ENCODE measurements at regions not wholly inside any gene's neighbourhood (a gene's known extent, or its start where the extent isn't known, plus 50 kb on each side); places are given as distances from the start of the nearest gene placed in this dataset.

DNA sequence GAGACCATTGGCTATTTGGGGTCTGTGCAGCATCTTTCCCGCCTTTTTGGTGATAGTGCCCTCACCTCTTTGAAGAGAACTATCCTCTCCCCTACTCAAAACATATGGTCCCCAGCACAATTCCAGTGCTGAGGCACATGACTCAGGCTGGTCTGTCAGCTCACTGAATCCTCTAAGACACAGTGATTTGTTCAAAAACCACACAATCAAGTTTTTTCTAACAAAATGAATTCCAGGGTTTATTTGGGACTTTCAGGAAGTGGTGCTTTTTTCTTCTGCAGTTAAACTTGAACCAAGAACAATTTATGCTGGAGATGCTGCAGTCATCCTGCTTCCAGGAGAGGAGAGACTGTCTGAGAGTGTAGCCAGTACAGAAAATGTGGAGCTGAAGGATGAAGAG lies 142.5 kb upstream of the LMCD1 start:
- no peaks in the 10 kb centered on the region for H3K27me3 ChIP-seq
- H3K4me1 ChIP-seq: no peaks in the 10 kb centered on the region
- 84 to 90% methylated on average over 1 of the region's 1 CpG for WGBS, 2 donors (ENCODE audit: low coverage in 1 of 2)
- DNase-seq: no peak
- no peak for TF ChIP-seq POLR2A (IDR thresholded peaks at IDR 0.05)
- no peak for TF ChIP-seq POLR2AphosphoS5 (IDR thresholded peaks at IDR 0.05)
- TF ChIP-seq, protein P1, sequence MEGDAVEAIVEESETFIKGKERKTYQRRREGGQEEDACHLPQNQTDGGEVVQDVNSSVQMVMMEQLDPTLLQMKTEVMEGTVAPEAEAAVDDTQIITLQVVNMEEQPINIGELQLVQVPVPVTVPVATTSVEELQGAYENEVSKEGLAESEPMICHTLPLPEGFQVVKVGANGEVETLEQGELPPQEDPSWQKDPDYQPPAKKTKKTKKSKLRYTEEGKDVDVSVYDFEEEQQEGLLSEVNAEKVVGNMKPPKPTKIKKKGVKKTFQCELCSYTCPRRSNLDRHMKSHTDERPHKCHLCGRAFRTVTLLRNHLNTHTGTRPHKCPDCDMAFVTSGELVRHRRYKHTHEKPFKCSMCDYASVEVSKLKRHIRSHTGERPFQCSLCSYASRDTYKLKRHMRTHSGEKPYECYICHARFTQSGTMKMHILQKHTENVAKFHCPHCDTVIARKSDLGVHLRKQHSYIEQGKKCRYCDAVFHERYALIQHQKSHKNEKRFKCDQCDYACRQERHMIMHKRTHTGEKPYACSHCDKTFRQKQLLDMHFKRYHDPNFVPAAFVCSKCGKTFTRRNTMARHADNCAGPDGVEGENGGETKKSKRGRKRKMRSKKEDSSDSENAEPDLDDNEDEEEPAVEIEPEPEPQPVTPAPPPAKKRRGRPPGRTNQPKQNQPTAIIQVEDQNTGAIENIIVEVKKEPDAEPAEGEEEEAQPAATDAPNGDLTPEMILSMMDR (IDR thresholded peaks at IDR 0.05): no peak
- no peak for TF ChIP-seq EP300 (IDR thresholded peaks at IDR 0.05; ENCODE audit: low read depth)
- no peak overlapping the region for H3K27ac ChIP-seq
- in situ Hi-C loops (cut with MboI; ENCODE audit: low pct_ligation_motif_present in 1 of 4, low pct_unique_long_range_greater_than_20kb in 1 of 4, low sequenced_read_pairs in 3 of 4): no loop called here
- no peaks in the 10 kb centered on the region for H3K36me3 ChIP-seq
- no peak overlapping the region for H3K4me3 ChIP-seq
- H3K9me3 ChIP-seq: no peaks in the 10 kb centered on the region
- intact Hi-C loops (cut with DNase I; ENCODE audit: low total_unique reads): no loop called here

DNA sequence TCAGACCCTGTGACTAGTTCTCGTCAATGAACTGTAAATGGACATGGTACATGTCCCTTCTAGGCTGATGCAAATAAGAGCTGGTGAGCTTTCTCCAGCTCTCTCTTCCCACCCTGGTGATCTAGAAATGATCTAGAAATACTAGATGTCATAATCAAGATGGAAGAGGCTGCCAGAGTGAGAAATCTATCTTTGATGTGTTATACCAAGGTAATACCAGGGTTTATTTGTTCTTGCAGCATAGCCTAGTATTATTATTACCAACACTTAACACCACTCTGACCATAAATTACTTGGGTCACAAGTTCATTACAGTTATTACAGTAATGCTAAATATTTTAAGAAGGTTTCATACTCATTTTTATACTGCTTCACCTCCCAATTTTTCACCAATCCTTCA lies 138.4 kb upstream of the LMCD1 start:
- WGBS, 2 donors (ENCODE audit: low coverage in 1 of 2): 88% methylated on average over 1 of the region's 1 CpG; no CpG with 5 or more reads in 1 of the 2 donors
- Histone ChIP-seq H3K4me3 (no peak overlapping the region), H3K4me1 (no peaks in the 10 kb centered on the region), H3K9me3 (no peaks in the 10 kb centered on the region), H3K27ac (no peak overlapping the region), H3K27me3 (no peaks in the 10 kb centered on the region), H3K36me3 (no peaks in the 10 kb centered on the region)
- DNase-seq: no peak
- intact Hi-C loops (cut with DNase I; ENCODE audit: low total_unique reads): no loop called here
- TF ChIP-seq POLR2AphosphoS5 (IDR thresholded peaks at IDR 0.05) (no peak), POLR2A (IDR thresholded peaks at IDR 0.05) (no peak), EP300 (IDR thresholded peaks at IDR 0.05; ENCODE audit: low read depth) (no peak)
- in situ Hi-C loops (cut with MboI; ENCODE audit: low pct_ligation_motif_present in 1 of 4, low pct_unique_long_range_greater_than_20kb in 1 of 4, low sequenced_read_pairs in 3 of 4): no loop called here

GRCh38 chr3:8365541-8365940 lies 136.1 kb upstream of the LMCD1 start:
- intact Hi-C loops (cut with DNase I; ENCODE audit: low total_unique reads): no loop called here
- DNase-seq: no peak
- in situ Hi-C loops (cut with MboI; ENCODE audit: low pct_ligation_motif_present in 1 of 4, low pct_unique_long_range_greater_than_20kb in 1 of 4, low sequenced_read_pairs in 3 of 4): no loop called here
- no peak for TF ChIP-seq POLR2AphosphoS5 (IDR thresholded peaks at IDR 0.05)
- TF ChIP-seq, protein P1 (IDR thresholded peaks at IDR 0.05): no peak
- TF ChIP-seq EP300 (IDR thresholded peaks at IDR 0.05; ENCODE audit: low read depth): no peak
- no peak for TF ChIP-seq POLR2A (IDR thresholded peaks at IDR 0.05)
- WGBS, 2 donors (ENCODE audit: low coverage in 1 of 2): 73 to 90% methylated on average over 2 to 5 of the region's 5 CpGs
- H3K27me3 ChIP-seq: no peaks in the 10 kb centered on the region
- no peaks in the 10 kb centered on the region for H3K9me3 ChIP-seq
- no peaks in the 10 kb centered on the region for H3K4me1 ChIP-seq
- H3K4me3 ChIP-seq: no peak overlapping the region
- no peak overlapping the region for H3K27ac ChIP-seq
- H3K36me3 ChIP-seq: no peaks in the 10 kb centered on the region

DNA sequence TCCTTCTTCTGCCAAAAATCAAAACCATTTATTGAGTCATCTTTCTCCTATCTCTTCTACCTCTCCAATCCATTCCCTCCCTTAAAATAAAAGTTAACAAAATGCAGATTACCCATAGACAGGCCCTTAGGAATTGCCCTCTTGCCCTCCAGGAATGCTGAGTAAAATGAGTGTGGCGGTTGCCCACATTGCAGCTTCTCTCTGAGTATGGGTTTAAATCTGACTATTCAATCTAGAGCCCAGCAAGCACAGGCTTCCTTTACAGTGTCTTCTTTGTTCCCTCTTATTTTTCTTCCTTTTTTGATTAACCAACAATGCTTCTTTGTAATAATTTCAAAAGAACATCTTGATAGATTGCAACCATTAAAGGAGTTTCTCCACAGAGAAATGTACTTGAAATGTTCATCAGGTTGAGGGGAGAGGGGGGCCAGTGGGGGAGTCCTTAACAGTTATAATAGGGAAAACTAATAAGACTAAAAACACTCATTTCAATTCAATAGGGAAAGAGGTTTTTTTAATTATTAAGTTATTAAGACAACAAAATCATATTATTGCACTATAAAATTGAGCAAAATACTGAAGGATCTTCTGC lies 135.3 kb upstream of the LMCD1 start:
- Histone ChIP-seq H3K9me3 (no peaks in the 10 kb centered on the region), H3K4me1 (no peaks in the 10 kb centered on the region), H3K27ac (no peak overlapping the region), H3K36me3 (no peaks in the 10 kb centered on the region), H3K27me3 (no peaks in the 10 kb centered on the region), H3K4me3 (no peak overlapping the region)
- WGBS, 2 donors (ENCODE audit: low coverage in 1 of 2): 88% methylated on average over 1 of the region's 1 CpG
- no peak for DNase-seq
- in situ Hi-C loops (cut with MboI; ENCODE audit: low pct_ligation_motif_present in 1 of 4, low pct_unique_long_range_greater_than_20kb in 1 of 4, low sequenced_read_pairs in 3 of 4) (no loop called here), intact Hi-C loops (cut with DNase I; ENCODE audit: low total_unique reads) (no loop called here)
- TF ChIP-seq POLR2A (IDR thresholded peaks at IDR 0.05): no peak
- TF ChIP-seq POLR2AphosphoS5 (IDR thresholded peaks at IDR 0.05): no peak

DNA sequence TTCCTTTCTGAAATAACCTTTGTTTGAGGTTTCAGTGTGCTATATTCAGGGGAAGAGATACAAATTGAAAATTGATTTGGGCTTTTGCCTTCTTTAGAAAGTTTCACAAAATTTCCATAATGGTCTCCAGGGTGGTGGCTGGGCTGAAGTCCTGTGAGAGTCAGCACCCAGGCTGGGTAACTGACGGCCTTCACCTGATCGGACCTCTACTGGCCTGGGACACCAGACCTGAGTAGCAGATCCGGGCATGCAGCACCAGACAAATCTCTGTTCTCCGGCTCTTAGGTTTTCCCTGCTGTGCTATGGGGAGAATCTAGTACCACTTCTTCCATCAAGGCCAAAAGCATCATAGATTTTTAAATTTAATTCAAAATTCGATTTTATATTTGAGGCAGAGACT lies 133.0 kb upstream of the LMCD1 start:
- intact Hi-C loops (cut with DNase I; ENCODE audit: low total_unique reads) (no loop called here), in situ Hi-C loops (cut with MboI; ENCODE audit: low pct_ligation_motif_present in 1 of 4, low pct_unique_long_range_greater_than_20kb in 1 of 4, low sequenced_read_pairs in 3 of 4) (no loop called here)
- no peaks in the 10 kb centered on the region for H3K9me3 ChIP-seq
- H3K4me3 ChIP-seq: no peak overlapping the region
- no peaks in the 10 kb centered on the region for H3K36me3 ChIP-seq
- no peak for TF ChIP-seq POLR2AphosphoS5 (IDR thresholded peaks at IDR 0.05)
- TF ChIP-seq POLR2A (IDR thresholded peaks at IDR 0.05): no peak
- TF ChIP-seq EP300 (IDR thresholded peaks at IDR 0.05; ENCODE audit: low read depth): no peak
- H3K27ac ChIP-seq: no peak overlapping the region
- DNase-seq: no peak
- no peaks in the 10 kb centered on the region for H3K27me3 ChIP-seq
- no peaks in the 10 kb centered on the region for H3K4me1 ChIP-seq
- 80 to 87% methylated on average over 4 to 5 of the region's 5 CpGs for WGBS, 2 donors (ENCODE audit: low coverage in 1 of 2)

- WGBS, 2 donors (ENCODE audit: low coverage in 1 of 2): 94 to 100% methylated on average over 1 of the region's 1 CpG
- H3K36me3 ChIP-seq: no peaks in the 10 kb centered on the region
- in situ Hi-C loops (cut with MboI; ENCODE audit: low pct_ligation_motif_present in 1 of 4, low pct_unique_long_range_greater_than_20kb in 1 of 4, low sequenced_read_pairs in 3 of 4): no loop called here
- H3K4me3 ChIP-seq: no peak overlapping the region
- H3K4me1 ChIP-seq: no peaks in the 10 kb centered on the region
- intact Hi-C loops (cut with DNase I; ENCODE audit: low total_unique reads): no loop called here
- H3K9me3 ChIP-seq: no peaks in the 10 kb centered on the region
- DNase-seq: no peak
- H3K27me3 ChIP-seq: no peaks in the 10 kb centered on the region
- H3K27ac ChIP-seq: no peak overlapping the region
- TF ChIP-seq POLR2A (IDR thresholded peaks at IDR 0.05) (no peak), EP300 (IDR thresholded peaks at IDR 0.05; ENCODE audit: low read depth) (no peak), POLR2AphosphoS5 (IDR thresholded peaks at IDR 0.05) (no peak)
- TF ChIP-seq, protein P1 (IDR thresholded peaks at IDR 0.05): no peak
These were observed 132.0 kb upstream of the LMCD1 start for GRCh38 chr3:8369638-8370037.
